ENCODE measurements at regions not wholly inside any gene's neighbourhood (a gene's known extent, or its start where the extent isn't known, plus 50 kb on each side); places are given as distances from the start of the nearest gene placed in this dataset.

- Mint-ChIP-seq H3K36me3 (ENCODE audit: insufficient read depth) (no peaks in the 10 kb centered on the region), H3K27me3 (no peaks in the 10 kb centered on the region)
These were observed 808.1 kb upstream of the USP15 start for GRCh38 chr12:61452076-61452475.

GRCh38 chr12:61487728-61488127 lies 772.5 kb upstream of the USP15 start:
- H3K4me3 Mint-ChIP-seq: no peak overlapping the region
- no peaks in the 10 kb centered on the region for H3K36me3 Mint-ChIP-seq (ENCODE audit: insufficient read depth)
- H3K27ac Mint-ChIP-seq (ENCODE audit: low read depth): no peak overlapping the region
- no peaks in the 10 kb centered on the region for H3K27me3 Mint-ChIP-seq
- no peaks in the 10 kb centered on the region for H3K4me1 Mint-ChIP-seq
- no peak for ATAC-seq (replicated peaks; ENCODE audit: extremely low read depth, poor library complexity, severe bottlenecking)
- H3K9me3 Mint-ChIP-seq: peaks cover 27% of the 10 kb centered on the region
- no peak for DNase-seq (ENCODE audit: low spot score in 2 of 2)

More at GRCh38 chr12:61452076-61452475, 808.1 kb upstream of the USP15 start:
- Mint-ChIP-seq H3K27ac (ENCODE audit: low read depth) (no peak overlapping the region), H3K4me3 (no peak overlapping the region), H3K9me3 (peaks cover 12% of the 10 kb centered on the region), H3K4me1 (no peaks in the 10 kb centered on the region)
- ATAC-seq (replicated peaks; ENCODE audit: extremely low read depth, poor library complexity, severe bottlenecking): no peak
- no peak for DNase-seq (ENCODE audit: low spot score in 2 of 2)

- no peak for ATAC-seq (replicated peaks; ENCODE audit: extremely low read depth, poor library complexity, severe bottlenecking)
- Mint-ChIP-seq H3K27ac (ENCODE audit: low read depth) (no peak overlapping the region), H3K4me3 (no peak overlapping the region), H3K9me3 (peaks cover 25% of the 10 kb centered on the region), H3K4me1 (no peaks in the 10 kb centered on the region), H3K27me3 (no peaks in the 10 kb centered on the region), H3K36me3 (ENCODE audit: insufficient read depth) (no peaks in the 10 kb centered on the region)
- no peak for DNase-seq (ENCODE audit: low spot score in 2 of 2)
These were observed 769.4 kb upstream of the USP15 start for GRCh38 chr12:61490526-61491498.

GRCh38 chr12:61502179-61502578 lies 758.0 kb upstream of the USP15 start:
- Mint-ChIP-seq H3K27me3 (no peaks in the 10 kb centered on the region), H3K4me3 (no peak overlapping the region), H3K4me1 (no peaks in the 10 kb centered on the region), H3K36me3 (ENCODE audit: insufficient read depth) (no peaks in the 10 kb centered on the region), H3K9me3 (peaks cover 7% of the 10 kb centered on the region), H3K27ac (ENCODE audit: low read depth) (no peak overlapping the region)
- ATAC-seq (replicated peaks; ENCODE audit: extremely low read depth, poor library complexity, severe bottlenecking): no peak
- DNase-seq (ENCODE audit: low spot score in 2 of 2): no peak

- Mint-ChIP-seq H3K4me1 (no peaks in the 10 kb centered on the region), H3K9me3 (peaks cover 7% of the 10 kb centered on the region), H3K27me3 (no peaks in the 10 kb centered on the region), H3K36me3 (ENCODE audit: insufficient read depth) (no peaks in the 10 kb centered on the region), H3K27ac (ENCODE audit: low read depth) (no peak overlapping the region), H3K4me3 (no peak overlapping the region)
- ATAC-seq (replicated peaks; ENCODE audit: extremely low read depth, poor library complexity, severe bottlenecking) (no peak), DNase-seq (ENCODE audit: low spot score in 2 of 2) (no peak)
These were observed 755.7 kb upstream of the USP15 start for GRCh38 chr12:61504396-61505080.

GRCh38 chr12:61513499-61513898 lies 746.7 kb upstream of the USP15 start:
- Mint-ChIP-seq H3K9me3 (peaks cover 16% of the 10 kb centered on the region), H3K4me3 (no peak overlapping the region), H3K27me3 (no peaks in the 10 kb centered on the region), H3K27ac (ENCODE audit: low read depth) (no peak overlapping the region), H3K4me1 (no peaks in the 10 kb centered on the region), H3K36me3 (ENCODE audit: insufficient read depth) (no peaks in the 10 kb centered on the region)
- no peak for DNase-seq (ENCODE audit: low spot score in 2 of 2)
- no peak for ATAC-seq (replicated peaks; ENCODE audit: extremely low read depth, poor library complexity, severe bottlenecking)

- ATAC-seq (replicated peaks; ENCODE audit: extremely low read depth, poor library complexity, severe bottlenecking) (no peak), DNase-seq (ENCODE audit: low spot score in 2 of 2) (no peak)
- Mint-ChIP-seq H3K9me3 (peaks cover 16% of the 10 kb centered on the region), H3K27ac (ENCODE audit: low read depth) (no peak overlapping the region), H3K36me3 (ENCODE audit: insufficient read depth) (no peaks in the 10 kb centered on the region), H3K4me1 (no peaks in the 10 kb centered on the region), H3K4me3 (no peak overlapping the region), H3K27me3 (no peaks in the 10 kb centered on the region)
These were observed 746.2 kb upstream of the USP15 start for GRCh38 chr12:61514016-61514415.

- peaks cover 26% of the 10 kb centered on the region for H3K9me3 Mint-ChIP-seq
- ATAC-seq (replicated peaks; ENCODE audit: extremely low read depth, poor library complexity, severe bottlenecking) (no peak), DNase-seq (ENCODE audit: low spot score in 2 of 2) (no peak)
- H3K27me3 Mint-ChIP-seq: no peaks in the 10 kb centered on the region
- H3K4me3 Mint-ChIP-seq: no peak overlapping the region
- no peaks in the 10 kb centered on the region for H3K36me3 Mint-ChIP-seq (ENCODE audit: insufficient read depth)
- H3K4me1 Mint-ChIP-seq: no peaks in the 10 kb centered on the region
- H3K27ac Mint-ChIP-seq (ENCODE audit: low read depth): no peak overlapping the region
These were observed 738.9 kb upstream of the USP15 start for GRCh38 chr12:61521258-61521657.

GRCh38 chr12:61523276-61523992 lies 736.8 kb upstream of the USP15 start:
- Mint-ChIP-seq H3K27me3 (no peaks in the 10 kb centered on the region), H3K9me3 (peaks cover 32% of the 10 kb centered on the region), H3K4me1 (no peaks in the 10 kb centered on the region), H3K4me3 (no peak overlapping the region), H3K36me3 (ENCODE audit: insufficient read depth) (no peaks in the 10 kb centered on the region), H3K27ac (ENCODE audit: low read depth) (no peak overlapping the region)
- DNase-seq (ENCODE audit: low spot score in 2 of 2) (no peak), ATAC-seq (replicated peaks; ENCODE audit: extremely low read depth, poor library complexity, severe bottlenecking) (no peak)

GRCh38 chr12:61524851-61525250 lies 735.4 kb upstream of the USP15 start:
- Mint-ChIP-seq H3K27ac (ENCODE audit: low read depth) (no peak overlapping the region), H3K4me1 (no peaks in the 10 kb centered on the region), H3K4me3 (no peak overlapping the region), H3K36me3 (ENCODE audit: insufficient read depth) (no peaks in the 10 kb centered on the region), H3K9me3 (peaks cover 32% of the 10 kb centered on the region), H3K27me3 (no peaks in the 10 kb centered on the region)
- no peak for DNase-seq (ENCODE audit: low spot score in 2 of 2)
- no peak for ATAC-seq (replicated peaks; ENCODE audit: extremely low read depth, poor library complexity, severe bottlenecking)

GRCh38 chr12:61525331-61525730 lies 734.9 kb upstream of the USP15 start:
- Mint-ChIP-seq H3K9me3 (peaks cover 36% of the 10 kb centered on the region), H3K27ac (ENCODE audit: low read depth) (no peak overlapping the region), H3K27me3 (no peaks in the 10 kb centered on the region), H3K36me3 (ENCODE audit: insufficient read depth) (no peaks in the 10 kb centered on the region), H3K4me3 (no peak overlapping the region), H3K4me1 (no peaks in the 10 kb centered on the region)
- ATAC-seq (replicated peaks; ENCODE audit: extremely low read depth, poor library complexity, severe bottlenecking) (no peak), DNase-seq (ENCODE audit: low spot score in 2 of 2) (no peak)

GRCh38 chr12:61530456-61530855 lies 729.7 kb upstream of the USP15 start:
- ATAC-seq (replicated peaks; ENCODE audit: extremely low read depth, poor library complexity, severe bottlenecking) (no peak), DNase-seq (ENCODE audit: low spot score in 2 of 2) (no peak)
- Mint-ChIP-seq H3K4me1 (no peaks in the 10 kb centered on the region), H3K27ac (ENCODE audit: low read depth) (no peak overlapping the region), H3K4me3 (no peak overlapping the region), H3K9me3 (peaks cover 24% of the 10 kb centered on the region), H3K36me3 (ENCODE audit: insufficient read depth) (no peaks in the 10 kb centered on the region), H3K27me3 (no peaks in the 10 kb centered on the region)

Data from central memory CD8-positive, alpha-beta T cell (primary cell).